Activated T-helper 9 cell treated with anti-CD3 and anti-CD28 coated beads, Interleukin-2, amount 50 U/mL, for 16 hours (primary cell): ENCODE measurements at regions not wholly inside any gene's neighbourhood (a gene's known extent, or its start where the extent isn't known, plus 50 kb on each side); places are given as distances from the start of the nearest gene placed in this dataset.

Source experiments
- DNase-seq: peaks from one replicate; pipeline ENCODE4 v3.0.0-alpha.2; 2020; ENCODE audit warnings: low read depth

GRCh38 chr5:153122403-153122802, 368.1 kb upstream of the GRIA1 start:
- no peak for DNase-seq

GRCh38 chr5:153130296-153130695, 360.2 kb upstream of the GRIA1 start:
- no peak for DNase-seq

GRCh38 chr5:153135411-153135810, 355.1 kb upstream of the GRIA1 start:
- DNase-seq = no peak

GRCh38 chr5:153136910-153137614, 353.4 kb upstream of the GRIA1 start:
- no peak for DNase-seq

- DNase-seq = no peak
Measured at GRCh38 chr5:153147891-153148623, 342.4 kb upstream of the GRIA1 start.

- DNase-seq = no peak
Measured at GRCh38 chr5:153148624-153148976, 341.9 kb upstream of the GRIA1 start.

GRCh38 chr5:153151558-153151957, 338.9 kb upstream of the GRIA1 start:
- DNase-seq = no peak

- DNase-seq = no peak
Measured at GRCh38 chr5:153153086-153153485, 337.4 kb upstream of the GRIA1 start.

- no peak for DNase-seq
Measured at GRCh38 chr5:153157156-153157555, 333.3 kb upstream of the GRIA1 start.

GRCh38 chr5:153158608-153159007, 331.9 kb upstream of the GRIA1 start:
- no peak for DNase-seq

- DNase-seq = no peak
Measured at GRCh38 chr5:153159616-153160015, 330.9 kb upstream of the GRIA1 start.

- no peak for DNase-seq
Measured at GRCh38 chr5:153168241-153168640, 322.2 kb upstream of the GRIA1 start.

- no peak for DNase-seq
Measured at GRCh38 chr5:153187503-153187902, 303.0 kb upstream of the GRIA1 start.

GRCh38 chr5:153206361-153206760, 284.1 kb upstream of the GRIA1 start:
- DNase-seq = no peak

- DNase-seq = no peak
Measured at GRCh38 chr5:153209016-153209415, 281.5 kb upstream of the GRIA1 start.

GRCh38 chr5:153209687-153210086, 280.8 kb upstream of the GRIA1 start:
- DNase-seq = no peak

GRCh38 chr5:153211076-153211475, 279.4 kb upstream of the GRIA1 start:
- no peak for DNase-seq

- DNase-seq = no peak
Measured at GRCh38 chr5:153212471-153212870, 278.0 kb upstream of the GRIA1 start.

GRCh38 chr5:153222936-153223335, 267.5 kb upstream of the GRIA1 start:
- DNase-seq = no peak

- DNase-seq = no peak
Measured at GRCh38 chr5:153223376-153223775, 267.1 kb upstream of the GRIA1 start.

GRCh38 chr5:153224651-153225050, 265.8 kb upstream of the GRIA1 start:
- DNase-seq = no peak

- DNase-seq = no peak
Measured at GRCh38 chr5:153233933-153234332, 256.5 kb upstream of the GRIA1 start.

GRCh38 chr5:153236319-153236718, 254.2 kb upstream of the GRIA1 start:
- no peak for DNase-seq
